Central memory CD8-positive, alpha-beta T cell (primary cell): ENCODE measurements at regions not wholly inside any gene's neighbourhood (a gene's known extent, or its start where the extent isn't known, plus 50 kb on each side); places are given as distances from the start of the nearest gene placed in this dataset.

Experiments
- ATAC-seq: fragments of 150-1000 bp; cut with Tn5 transposase; replicated peaks from 2 replicates; pipeline ENCODE4 v1.10.0; 2022; ENCODE audit warnings: mild to moderate bottlenecking, moderate FRiP score, moderate number of reproducible peaks; ENCODE audit not compliant: poor library complexity, severe bottlenecking; ENCODE audit errors: extremely low read depth
- DNase-seq, 2 donors: peaks; one replicate each; pipeline ENCODE4 v3.0.0; 2021; ENCODE audit warnings: low spot score in 2 of 2
- H3K27ac Mint-ChIP-seq: one replicate; pipeline ENCODE4 v1.8.0; 2022; ENCODE audit warnings: low read depth, mild to moderate bottlenecking, moderate library complexity, mixed read lengths
- H3K27me3 Mint-ChIP-seq: one replicate; pipeline ENCODE4 v1.8.0; 2022; ENCODE audit warnings: mixed read lengths
- H3K36me3 Mint-ChIP-seq: one replicate; pipeline ENCODE4 v1.8.0; 2022; ENCODE audit warnings: mild to moderate bottlenecking, moderate library complexity, mixed read lengths; ENCODE audit not compliant: insufficient read depth
- H3K4me1 Mint-ChIP-seq: one replicate; pipeline ENCODE4 v1.8.0; 2022; ENCODE audit warnings: mixed read lengths
- H3K4me3 Mint-ChIP-seq: one replicate; pipeline ENCODE4 v1.8.0; 2022; ENCODE audit warnings: mild to moderate bottlenecking, moderate library complexity, mixed read lengths
- H3K9me3 Mint-ChIP-seq: one replicate; pipeline ENCODE4 v1.8.0; 2022; ENCODE audit warnings: mixed read lengths

- Mint-ChIP-seq H3K27me3 (peaks cover 35% of the 10 kb centered on the region), H3K4me1 (no peaks in the 10 kb centered on the region), H3K9me3 (peaks cover 7% of the 10 kb centered on the region), H3K36me3 (no peaks in the 10 kb centered on the region), H3K4me3 (no peak overlapping the region), H3K27ac (no peak overlapping the region)
- no peak for DNase-seq
- no peak for ATAC-seq
These were observed 169.0 kb upstream of the HS3ST3A1 start for GRCh38 chr17:13770702-13771101.

GRCh38 chr17:13775450-13775849 lies 173.7 kb upstream of the HS3ST3A1 start:
- H3K9me3 Mint-ChIP-seq, result peaks cover 10% of the 10 kb centered on the region
- DNase-seq (no peak), ATAC-seq (no peak)
- no peaks in the 10 kb centered on the region for H3K4me1 Mint-ChIP-seq
- H3K36me3 Mint-ChIP-seq, result no peaks in the 10 kb centered on the region
- H3K27me3 Mint-ChIP-seq, result no peaks in the 10 kb centered on the region
- H3K4me3 Mint-ChIP-seq, result no peak overlapping the region
- H3K27ac Mint-ChIP-seq, result no peak overlapping the region

GRCh38 chr17:13776027-13776551 lies 174.4 kb upstream of the HS3ST3A1 start:
- Mint-ChIP-seq H3K9me3 (peaks cover 10% of the 10 kb centered on the region), H3K27me3 (no peaks in the 10 kb centered on the region), H3K4me1 (no peaks in the 10 kb centered on the region), H3K36me3 (no peaks in the 10 kb centered on the region), H3K27ac (no peak overlapping the region), H3K4me3 (no peak overlapping the region)
- no peak for DNase-seq
- ATAC-seq, result no peak

GRCh38 chr17:13777003-13777402 lies 175.3 kb upstream of the HS3ST3A1 start:
- H3K9me3 Mint-ChIP-seq, result peaks cover 11% of the 10 kb centered on the region
- ATAC-seq, result no peak

GRCh38 chr17:13784434-13785095 lies 182.8 kb upstream of the HS3ST3A1 start:
- peaks cover 9% of the 10 kb centered on the region for H3K27me3 Mint-ChIP-seq
- H3K36me3 Mint-ChIP-seq, result no peaks in the 10 kb centered on the region
- H3K4me3 Mint-ChIP-seq, result no peak overlapping the region
- H3K9me3 Mint-ChIP-seq, result peaks cover 6% of the 10 kb centered on the region
- ATAC-seq (no peak), DNase-seq (no peak)
- no peaks in the 10 kb centered on the region for H3K4me1 Mint-ChIP-seq
- H3K27ac Mint-ChIP-seq, result no peak overlapping the region

More at GRCh38 chr17:13777003-13777402, 175.3 kb upstream of the HS3ST3A1 start:
- Mint-ChIP-seq H3K36me3 (no peaks in the 10 kb centered on the region), H3K4me1 (no peaks in the 10 kb centered on the region), H3K27me3 (no peaks in the 10 kb centered on the region), H3K27ac (no peak overlapping the region), H3K4me3 (no peak overlapping the region)
- DNase-seq, result no peak

- H3K4me1 Mint-ChIP-seq, result no peaks in the 10 kb centered on the region
These were observed 184.4 kb upstream of the HS3ST3A1 start for GRCh38 chr17:13785981-13786598.

GRCh38 chr17:13787636-13788035 lies 185.9 kb upstream of the HS3ST3A1 start:
- no peaks in the 10 kb centered on the region for H3K4me1 Mint-ChIP-seq
- ATAC-seq, result no peak

More at GRCh38 chr17:13785981-13786598, 184.4 kb upstream of the HS3ST3A1 start:
- DNase-seq (no peak), ATAC-seq (no peak)
- Mint-ChIP-seq H3K4me3 (no peak overlapping the region), H3K9me3 (peaks cover 1% of the 10 kb centered on the region), H3K36me3 (no peaks in the 10 kb centered on the region), H3K27ac (no peak overlapping the region), H3K27me3 (peaks cover 9% of the 10 kb centered on the region)

GRCh38 chr17:13788385-13788784 lies 186.7 kb upstream of the HS3ST3A1 start:
- ATAC-seq (no peak), DNase-seq (no peak)
- Mint-ChIP-seq H3K4me3 (no peak overlapping the region), H3K27ac (no peak overlapping the region), H3K36me3 (no peaks in the 10 kb centered on the region), H3K4me1 (no peaks in the 10 kb centered on the region), H3K9me3 (no peaks in the 10 kb centered on the region), H3K27me3 (peaks cover 9% of the 10 kb centered on the region)

More at GRCh38 chr17:13787636-13788035, 185.9 kb upstream of the HS3ST3A1 start:
- H3K4me3 Mint-ChIP-seq, result no peak overlapping the region
- H3K27ac Mint-ChIP-seq, result no peak overlapping the region
- no peaks in the 10 kb centered on the region for H3K36me3 Mint-ChIP-seq
- no peak for DNase-seq
- no peaks in the 10 kb centered on the region for H3K9me3 Mint-ChIP-seq
- peaks cover 9% of the 10 kb centered on the region for H3K27me3 Mint-ChIP-seq

GRCh38 chr17:13792314-13792713 lies 190.6 kb upstream of the HS3ST3A1 start:
- H3K36me3 Mint-ChIP-seq, result no peaks in the 10 kb centered on the region
- no peak for DNase-seq

GRCh38 chr17:13793951-13794350 lies 192.2 kb upstream of the HS3ST3A1 start:
- H3K27ac Mint-ChIP-seq, result no peak overlapping the region

More at GRCh38 chr17:13792314-13792713, 190.6 kb upstream of the HS3ST3A1 start:
- Mint-ChIP-seq H3K4me3 (no peak overlapping the region), H3K27me3 (peaks cover 9% of the 10 kb centered on the region), H3K27ac (no peak overlapping the region), H3K9me3 (no peaks in the 10 kb centered on the region), H3K4me1 (no peaks in the 10 kb centered on the region)
- ATAC-seq, result no peak

GRCh38 chr17:13797863-13798262 lies 196.1 kb upstream of the HS3ST3A1 start:
- no peak for ATAC-seq
- no peaks in the 10 kb centered on the region for H3K27me3 Mint-ChIP-seq
- H3K4me3 Mint-ChIP-seq, result no peak overlapping the region
- H3K9me3 Mint-ChIP-seq, result no peaks in the 10 kb centered on the region
- DNase-seq, result no peak
- H3K4me1 Mint-ChIP-seq, result no peaks in the 10 kb centered on the region
- no peaks in the 10 kb centered on the region for H3K36me3 Mint-ChIP-seq
- H3K27ac Mint-ChIP-seq, result no peak overlapping the region

More at GRCh38 chr17:13793951-13794350, 192.2 kb upstream of the HS3ST3A1 start:
- H3K36me3 Mint-ChIP-seq, result no peaks in the 10 kb centered on the region
- H3K9me3 Mint-ChIP-seq, result no peaks in the 10 kb centered on the region
- no peaks in the 10 kb centered on the region for H3K27me3 Mint-ChIP-seq
- no peak overlapping the region for H3K4me3 Mint-ChIP-seq
- DNase-seq (no peak), ATAC-seq (no peak)
- no peaks in the 10 kb centered on the region for H3K4me1 Mint-ChIP-seq

- no peak overlapping the region for H3K4me3 Mint-ChIP-seq
- peaks cover 9% of the 10 kb centered on the region for H3K27me3 Mint-ChIP-seq
- H3K36me3 Mint-ChIP-seq, result no peaks in the 10 kb centered on the region
- no peak overlapping the region for H3K27ac Mint-ChIP-seq
- DNase-seq (no peak), ATAC-seq (no peak)
- H3K9me3 Mint-ChIP-seq, result no peaks in the 10 kb centered on the region
- no peaks in the 10 kb centered on the region for H3K4me1 Mint-ChIP-seq
These were observed 204.4 kb upstream of the HS3ST3A1 start for GRCh38 chr17:13806092-13806491.

- peaks cover 9% of the 10 kb centered on the region for H3K27me3 Mint-ChIP-seq
- ATAC-seq (no peak), DNase-seq (no peak)
- no peaks in the 10 kb centered on the region for H3K4me1 Mint-ChIP-seq
- no peak overlapping the region for H3K4me3 Mint-ChIP-seq
- H3K36me3 Mint-ChIP-seq, result peaks cover 2% of the 10 kb centered on the region
- no peaks in the 10 kb centered on the region for H3K9me3 Mint-ChIP-seq
- H3K27ac Mint-ChIP-seq, result no peak overlapping the region
These were observed 205.4 kb upstream of the HS3ST3A1 start for GRCh38 chr17:13807103-13807502.
